ENCODE measurements at regions not wholly inside any gene's neighbourhood (a gene's known extent, or its start where the extent isn't known, plus 50 kb on each side); places are given as distances from the start of the nearest gene placed in this dataset.

DNA sequence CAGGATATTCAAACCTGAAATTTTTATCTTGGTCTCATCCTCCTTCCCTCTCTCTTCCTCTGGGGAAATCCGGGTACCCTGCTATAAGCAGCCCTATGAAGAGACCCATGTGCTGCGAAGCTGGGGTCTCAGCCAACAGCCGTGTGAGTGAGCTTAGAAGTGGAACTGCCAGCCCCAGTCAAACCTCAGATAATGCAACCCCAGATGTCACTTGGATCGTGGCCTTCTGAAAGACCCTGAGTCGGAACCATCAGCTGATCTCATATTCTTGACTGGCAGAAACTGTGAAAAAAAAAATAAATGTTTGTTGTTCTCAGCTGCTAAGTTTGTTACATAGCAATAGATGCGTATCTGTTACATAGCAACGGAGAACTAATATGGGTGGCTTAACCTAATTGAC lies 198.1 kb upstream of the NPY2R start:
- no peak for TF ChIP-seq EZH2 (IDR thresholded peaks at IDR 0.05; ENCODE audit: borderline replicate concordance, insufficient read depth, low read length, poor library complexity, severe bottlenecking)
- TF ChIP-seq, protein P1, sequence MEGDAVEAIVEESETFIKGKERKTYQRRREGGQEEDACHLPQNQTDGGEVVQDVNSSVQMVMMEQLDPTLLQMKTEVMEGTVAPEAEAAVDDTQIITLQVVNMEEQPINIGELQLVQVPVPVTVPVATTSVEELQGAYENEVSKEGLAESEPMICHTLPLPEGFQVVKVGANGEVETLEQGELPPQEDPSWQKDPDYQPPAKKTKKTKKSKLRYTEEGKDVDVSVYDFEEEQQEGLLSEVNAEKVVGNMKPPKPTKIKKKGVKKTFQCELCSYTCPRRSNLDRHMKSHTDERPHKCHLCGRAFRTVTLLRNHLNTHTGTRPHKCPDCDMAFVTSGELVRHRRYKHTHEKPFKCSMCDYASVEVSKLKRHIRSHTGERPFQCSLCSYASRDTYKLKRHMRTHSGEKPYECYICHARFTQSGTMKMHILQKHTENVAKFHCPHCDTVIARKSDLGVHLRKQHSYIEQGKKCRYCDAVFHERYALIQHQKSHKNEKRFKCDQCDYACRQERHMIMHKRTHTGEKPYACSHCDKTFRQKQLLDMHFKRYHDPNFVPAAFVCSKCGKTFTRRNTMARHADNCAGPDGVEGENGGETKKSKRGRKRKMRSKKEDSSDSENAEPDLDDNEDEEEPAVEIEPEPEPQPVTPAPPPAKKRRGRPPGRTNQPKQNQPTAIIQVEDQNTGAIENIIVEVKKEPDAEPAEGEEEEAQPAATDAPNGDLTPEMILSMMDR (IDR thresholded peaks at IDR 0.05; ENCODE audit: poor library complexity, severe bottlenecking), result no peak
- TF ChIP-seq SMC3 (conservative IDR thresholded peaks at IDR 0.05; ENCODE audit: poor library complexity), result no peak
- no peak for TF ChIP-seq EP300 (conservative IDR thresholded peaks at IDR 0.05; ENCODE audit: poor library complexity, severe bottlenecking)
- no peak for TF ChIP-seq POLR2AphosphoS5 (IDR thresholded peaks at IDR 0.05)
- TF ChIP-seq RAD21 (conservative IDR thresholded peaks at IDR 0.05), result no peak
- TF ChIP-seq MXI1 (conservative IDR thresholded peaks at IDR 0.05; ENCODE audit: poor library complexity, severe bottlenecking), result no peak
- TF ChIP-seq TAF1 (IDR thresholded peaks at IDR 0.05; ENCODE audit: low read depth), result no peak
- TF ChIP-seq, protein P2, sequence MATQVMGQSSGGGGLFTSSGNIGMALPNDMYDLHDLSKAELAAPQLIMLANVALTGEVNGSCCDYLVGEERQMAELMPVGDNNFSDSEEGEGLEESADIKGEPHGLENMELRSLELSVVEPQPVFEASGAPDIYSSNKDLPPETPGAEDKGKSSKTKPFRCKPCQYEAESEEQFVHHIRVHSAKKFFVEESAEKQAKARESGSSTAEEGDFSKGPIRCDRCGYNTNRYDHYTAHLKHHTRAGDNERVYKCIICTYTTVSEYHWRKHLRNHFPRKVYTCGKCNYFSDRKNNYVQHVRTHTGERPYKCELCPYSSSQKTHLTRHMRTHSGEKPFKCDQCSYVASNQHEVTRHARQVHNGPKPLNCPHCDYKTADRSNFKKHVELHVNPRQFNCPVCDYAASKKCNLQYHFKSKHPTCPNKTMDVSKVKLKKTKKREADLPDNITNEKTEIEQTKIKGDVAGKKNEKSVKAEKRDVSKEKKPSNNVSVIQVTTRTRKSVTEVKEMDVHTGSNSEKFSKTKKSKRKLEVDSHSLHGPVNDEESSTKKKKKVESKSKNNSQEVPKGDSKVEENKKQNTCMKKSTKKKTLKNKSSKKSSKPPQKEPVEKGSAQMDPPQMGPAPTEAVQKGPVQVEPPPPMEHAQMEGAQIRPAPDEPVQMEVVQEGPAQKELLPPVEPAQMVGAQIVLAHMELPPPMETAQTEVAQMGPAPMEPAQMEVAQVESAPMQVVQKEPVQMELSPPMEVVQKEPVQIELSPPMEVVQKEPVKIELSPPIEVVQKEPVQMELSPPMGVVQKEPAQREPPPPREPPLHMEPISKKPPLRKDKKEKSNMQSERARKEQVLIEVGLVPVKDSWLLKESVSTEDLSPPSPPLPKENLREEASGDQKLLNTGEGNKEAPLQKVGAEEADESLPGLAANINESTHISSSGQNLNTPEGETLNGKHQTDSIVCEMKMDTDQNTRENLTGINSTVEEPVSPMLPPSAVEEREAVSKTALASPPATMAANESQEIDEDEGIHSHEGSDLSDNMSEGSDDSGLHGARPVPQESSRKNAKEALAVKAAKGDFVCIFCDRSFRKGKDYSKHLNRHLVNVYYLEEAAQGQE (IDR thresholded peaks at IDR 0.05; ENCODE audit: borderline replicate concordance), result no peak
